Prostate gland (tissue), 2 donors: ENCODE measurements at regions not wholly inside any gene's neighbourhood (a gene's known extent, or its start where the extent isn't known, plus 50 kb on each side); places are given as distances from the start of the nearest gene placed in this dataset.
"Not testable (repeated sequence)": the region's sequence is repeated elsewhere in the genome, so short reads cannot be mapped to it uniquely, and the experiment has no call there.

Experiments used
- DNase-seq: peaks from one replicate; pipeline ENCODE4 v3.0.0-alpha.2; 2019; ENCODE audit warnings: low spot score
- H3K27ac ChIP-seq, 2 donors: fragments of 200-600 bp; sonication (generic); 2 replicates each; pipeline ENCODE4 v1.5.1; 2017 to 2019
- H3K27me3 ChIP-seq: fragments of 200-600 bp; sonication (generic); replicated peaks from 2 replicates; pipeline ENCODE4 v1.5.1; 2019; ENCODE audit not compliant: insufficient read depth
- H3K36me3 ChIP-seq, 2 donors: fragments of 200-600 bp; sonication (generic); 1 replicate in 1 of 2; 2 replicates in 1 of 2; pipeline versions ENCODE4 v1.5.1 to v1.8.1; 2017 to 2019
- H3K4me1 ChIP-seq: fragments of 200-600 bp; sonication (generic); replicated peaks from 2 replicates; pipeline ENCODE4 v1.5.1; 2019
- H3K4me3 ChIP-seq, 2 donors: fragments of 200-600 bp; sonication (generic); 2 replicates each; pipeline ENCODE4 v1.5.1; 2017 to 2019
- H3K9me3 ChIP-seq: fragments of 200-600 bp; sonication (generic); 2 replicates; pipeline ENCODE4 v1.5.1; 2017
- POLR2A ChIP-seq: fragments of 450-650 bp; IDR thresholded peaks from one replicate; pipeline ENCODE4 v1.6.1; 2016; ENCODE audit warnings: antibody characterized with exemption, mild to moderate bottlenecking
- POLR2AphosphoS5 ChIP-seq: sonication (generic); formaldehyde crosslinking; IDR thresholded peaks from one replicate; pipeline ENCODE4 v1.6.1; 2017; ENCODE audit warnings: antibody characterized with exemption
- WGBS: methylation state at CpG from one replicate; pipeline ENCODE4 v1.1.5; 2018; 5-methylcytosine and 5-hydroxymethylcytosine counted together
- intact Hi-C: fragments of 100-400 bp; cut with DNase I; formaldehyde crosslinking; loops from one replicate; pipeline ENCODE4 v1.14.2; 2022
- TF ChIP-seq, protein P1 (sequence below), 4 experiments: fragments of 200-600 bp in 2 of 4; fragments of 450-650 bp in 2 of 4; sonication (generic) in 2 of 4; IDR thresholded peaks; 1 replicate in 3 of 4; 2 replicates in 1 of 4; pipeline ENCODE4 v1.5.1; 2016 to 2019; ENCODE audit warnings: antibody characterized with exemption in 4 of 4, mild to moderate bottlenecking in 2 of 4, moderate library complexity in 2 of 4

DNA sequence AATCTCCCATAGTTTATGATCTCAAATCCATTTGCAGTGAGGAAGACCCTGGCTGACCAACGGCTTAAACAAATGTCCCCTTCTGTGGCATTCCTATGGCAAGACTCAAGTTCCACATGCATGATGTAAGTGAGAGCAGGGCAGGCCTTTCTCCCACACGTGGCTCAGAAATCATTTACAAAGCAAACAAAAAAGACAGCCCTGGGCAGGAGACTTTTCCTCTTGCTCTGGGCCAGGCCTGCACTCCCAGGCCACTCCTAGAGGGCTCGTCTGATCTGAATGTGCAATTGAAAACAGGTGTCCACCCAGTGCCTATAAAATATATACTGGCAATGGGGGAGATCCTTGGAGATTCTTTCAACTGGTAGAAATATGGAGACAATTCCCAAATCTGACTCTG lies 123.1 kb downstream of the DMRT2 start:
- H3K4me3 ChIP-seq, result no peak overlapping the region
- TF ChIP-seq POLR2A (no peak), POLR2AphosphoS5 (no peak)
- TF ChIP-seq, protein P1, sequence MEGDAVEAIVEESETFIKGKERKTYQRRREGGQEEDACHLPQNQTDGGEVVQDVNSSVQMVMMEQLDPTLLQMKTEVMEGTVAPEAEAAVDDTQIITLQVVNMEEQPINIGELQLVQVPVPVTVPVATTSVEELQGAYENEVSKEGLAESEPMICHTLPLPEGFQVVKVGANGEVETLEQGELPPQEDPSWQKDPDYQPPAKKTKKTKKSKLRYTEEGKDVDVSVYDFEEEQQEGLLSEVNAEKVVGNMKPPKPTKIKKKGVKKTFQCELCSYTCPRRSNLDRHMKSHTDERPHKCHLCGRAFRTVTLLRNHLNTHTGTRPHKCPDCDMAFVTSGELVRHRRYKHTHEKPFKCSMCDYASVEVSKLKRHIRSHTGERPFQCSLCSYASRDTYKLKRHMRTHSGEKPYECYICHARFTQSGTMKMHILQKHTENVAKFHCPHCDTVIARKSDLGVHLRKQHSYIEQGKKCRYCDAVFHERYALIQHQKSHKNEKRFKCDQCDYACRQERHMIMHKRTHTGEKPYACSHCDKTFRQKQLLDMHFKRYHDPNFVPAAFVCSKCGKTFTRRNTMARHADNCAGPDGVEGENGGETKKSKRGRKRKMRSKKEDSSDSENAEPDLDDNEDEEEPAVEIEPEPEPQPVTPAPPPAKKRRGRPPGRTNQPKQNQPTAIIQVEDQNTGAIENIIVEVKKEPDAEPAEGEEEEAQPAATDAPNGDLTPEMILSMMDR (IDR thresholded peaks at IDR 0.05), result no peak
- no peaks in the 10 kb centered on the region for H3K27me3 ChIP-seq
- no peaks in the 10 kb centered on the region for H3K36me3 ChIP-seq
- H3K27ac ChIP-seq, result no peak overlapping the region
- no peaks in the 10 kb centered on the region for H3K9me3 ChIP-seq
- 34% methylated on average over 3 of the region's 3 CpGs for WGBS
- no peak for DNase-seq
- intact Hi-C loops, result no loop called here
- no peaks in the 10 kb centered on the region for H3K4me1 ChIP-seq

DNA sequence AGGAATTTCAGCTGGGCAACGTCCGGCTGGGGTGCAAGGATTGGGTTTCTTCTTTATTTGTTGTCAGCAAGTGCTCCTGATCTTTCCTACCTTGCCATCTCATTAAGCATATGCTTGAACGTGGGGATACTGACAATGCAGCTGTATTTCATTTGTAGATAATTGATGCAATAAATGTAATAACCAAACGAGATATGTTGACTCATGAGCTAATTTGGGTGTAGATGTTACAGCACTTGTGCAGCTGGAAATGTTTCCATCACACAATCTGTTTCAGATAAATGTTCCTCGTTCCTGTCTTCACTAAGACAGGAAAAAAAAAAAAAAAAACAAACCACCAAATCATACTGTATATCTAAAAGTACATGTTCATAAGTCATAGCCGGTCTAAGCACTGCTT lies 123.8 kb downstream of the DMRT2 start:
- H3K4me1 ChIP-seq, result no peaks in the 10 kb centered on the region
- H3K27ac ChIP-seq, result no peak overlapping the region
- no peak overlapping the region for H3K4me3 ChIP-seq
- H3K27me3 ChIP-seq, result no peaks in the 10 kb centered on the region
- no peak for DNase-seq
- no peaks in the 10 kb centered on the region for H3K9me3 ChIP-seq
- 52% methylated on average over 6 of the region's 6 CpGs for WGBS
- intact Hi-C loops, result no loop called here
- H3K36me3 ChIP-seq, result no peaks in the 10 kb centered on the region
- no peak for TF ChIP-seq POLR2A

DNA sequence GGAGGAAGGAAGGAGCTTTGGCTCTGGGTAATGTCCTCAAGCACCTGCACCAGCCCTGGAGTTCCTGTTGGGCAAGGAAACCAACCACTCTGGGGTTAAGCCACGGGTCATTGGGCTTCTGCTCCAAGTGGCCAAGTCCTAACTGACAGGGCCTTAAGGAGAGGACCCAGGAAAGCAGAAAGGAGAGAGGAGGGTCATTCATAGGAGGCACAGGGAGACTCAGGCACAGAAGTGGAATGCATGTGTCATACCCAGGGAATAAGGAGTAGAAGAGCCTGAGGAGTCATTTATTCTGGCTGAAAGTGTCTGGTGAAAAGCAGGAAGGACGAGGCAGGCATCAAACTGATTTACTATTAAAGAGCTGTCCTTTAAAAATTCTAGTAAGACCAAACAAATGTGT lies 129.2 kb downstream of the DMRT2 start:
- H3K36me3 ChIP-seq, result no peaks in the 10 kb centered on the region
- H3K4me1 ChIP-seq, result no peaks in the 10 kb centered on the region
- H3K4me3 ChIP-seq, result no peak overlapping the region
- H3K27ac ChIP-seq, result no peak overlapping the region
- TF ChIP-seq, protein P1 (IDR thresholded peaks at IDR 0.05), result no peak
- TF ChIP-seq POLR2A, result no peak
- no peak for TF ChIP-seq POLR2AphosphoS5
- no peak for DNase-seq
- WGBS, result 65% methylated on average over 2 of the region's 2 CpGs
- intact Hi-C loops, result no loop called here
- no peaks in the 10 kb centered on the region for H3K27me3 ChIP-seq
- H3K9me3 ChIP-seq, result no peaks in the 10 kb centered on the region

DNA sequence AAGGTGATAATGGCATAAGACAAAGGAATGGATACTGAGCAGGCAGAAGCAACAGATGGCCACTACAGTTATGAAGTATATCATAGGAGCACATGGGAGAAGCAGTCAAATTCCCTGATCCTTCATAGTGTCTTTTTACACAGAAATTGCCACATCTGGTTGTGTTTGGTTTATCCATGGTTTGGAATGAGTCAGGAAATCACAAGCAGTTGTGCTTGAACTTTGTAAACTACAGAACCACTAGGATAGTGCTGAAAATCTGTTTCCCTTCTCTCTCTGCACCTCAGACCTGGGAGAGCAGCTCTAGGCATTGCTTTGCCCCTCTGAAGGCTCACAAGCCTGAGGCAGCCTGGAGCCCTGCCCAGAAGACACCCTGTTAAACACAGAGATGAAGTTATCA lies 134.0 kb downstream of the DMRT2 start:
- Histone ChIP-seq H3K27ac (no peak overlapping the region), H3K36me3 (no peaks in the 10 kb centered on the region), H3K4me1 (no peaks in the 10 kb centered on the region), H3K9me3 (no peaks in the 10 kb centered on the region), H3K4me3 (no peak overlapping the region), H3K27me3 (no peaks in the 10 kb centered on the region)
- TF ChIP-seq POLR2AphosphoS5 (no peak), POLR2A (no peak)
- TF ChIP-seq, protein P1 (IDR thresholded peaks at IDR 0.05), result no peak
- DNase-seq, result no peak
- intact Hi-C loops, result no loop called here

DNA sequence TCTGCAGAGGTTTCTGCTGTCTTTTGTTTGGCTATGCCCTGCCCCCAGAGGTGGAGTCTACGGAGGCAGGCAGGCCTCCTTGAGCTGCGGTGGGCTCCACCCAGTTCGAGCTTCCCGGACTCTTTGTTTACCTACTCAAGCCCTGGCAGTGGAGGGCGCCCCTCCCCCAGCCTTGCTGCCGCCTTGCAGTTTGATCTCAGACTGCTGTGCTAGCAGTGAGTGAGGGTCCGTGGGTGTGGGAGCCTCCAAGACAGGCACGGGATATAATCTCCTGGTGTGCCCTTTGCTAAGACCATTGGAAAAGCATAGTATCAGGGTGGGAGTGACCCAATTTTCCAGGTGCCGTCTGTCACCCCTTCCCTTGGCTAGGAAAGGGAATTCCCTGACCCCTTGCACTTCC lies 137.0 kb downstream of the DMRT2 start:
- 91% methylated on average over 9 of the region's 9 CpGs for WGBS
- intact Hi-C loops, H3K27me3 ChIP-seq, H3K4me3 ChIP-seq, DNase-seq, H3K9me3 ChIP-seq, H3K4me1 ChIP-seq, H3K27ac ChIP-seq, H3K36me3 ChIP-seq: not testable (repeated sequence)

DNA sequence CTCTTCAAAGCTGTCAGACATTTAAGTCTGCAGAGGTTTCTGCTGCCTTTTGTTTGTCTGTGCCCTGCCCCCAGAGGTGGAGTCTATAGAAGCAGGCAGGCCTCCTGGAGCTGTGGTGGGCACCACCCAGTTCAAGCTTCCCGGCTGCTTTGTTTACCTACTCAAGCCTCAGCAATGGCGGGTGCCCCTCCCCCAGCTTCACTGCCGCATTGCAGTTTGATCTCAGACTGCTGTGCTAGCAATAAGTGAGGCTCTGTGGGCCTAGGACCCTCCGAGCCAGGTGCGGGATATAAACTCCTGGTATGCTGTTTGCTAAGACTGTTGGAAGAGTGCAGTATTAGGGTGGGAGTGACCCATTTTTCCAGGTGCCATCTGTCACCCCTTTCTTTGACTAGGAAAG lies 145.5 kb downstream of the DMRT2 start:
- 69% methylated on average over 5 of the region's 5 CpGs for WGBS
- H3K27me3 ChIP-seq, intact Hi-C loops, H3K4me1 ChIP-seq, DNase-seq, H3K4me3 ChIP-seq, H3K9me3 ChIP-seq, H3K27ac ChIP-seq, H3K36me3 ChIP-seq: not testable (repeated sequence)

DNA sequence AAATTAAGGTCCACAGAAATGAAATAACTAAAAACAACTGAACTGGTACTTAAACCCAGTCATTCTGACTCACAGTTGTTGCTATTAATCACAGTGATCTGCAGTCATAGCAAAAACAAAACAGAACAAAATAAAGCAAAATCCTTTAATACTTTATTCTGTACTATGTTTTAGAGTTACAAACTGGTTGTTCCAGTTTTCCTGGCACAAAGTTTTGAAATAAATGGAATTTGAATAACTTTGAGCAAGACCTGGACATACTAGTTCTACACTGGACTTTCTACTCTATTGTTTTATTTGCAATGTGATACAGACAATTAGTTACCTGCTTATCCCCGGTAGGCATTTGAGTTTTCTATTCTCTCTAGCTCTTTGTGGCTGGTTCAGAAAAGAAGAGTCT lies 147.9 kb downstream of the DMRT2 start:
- H3K36me3 ChIP-seq, result no peaks in the 10 kb centered on the region
- H3K4me1 ChIP-seq, result no peaks in the 10 kb centered on the region
- no peaks in the 10 kb centered on the region for H3K9me3 ChIP-seq
- no peak overlapping the region for H3K27ac ChIP-seq
- DNase-seq, result no peak
- no peaks in the 10 kb centered on the region for H3K27me3 ChIP-seq
- no peak overlapping the region for H3K4me3 ChIP-seq
- TF ChIP-seq POLR2AphosphoS5 (no peak), POLR2A (no peak)
- TF ChIP-seq, protein P1 (IDR thresholded peaks at IDR 0.05), result no peak
- intact Hi-C loops, result no loop called here
- 41% methylated on average over 1 of the region's 1 CpG for WGBS
